ENCODE measurements at regions not wholly inside any gene's neighbourhood (a gene's known extent, or its start where the extent isn't known, plus 50 kb on each side); places are given as distances from the start of the nearest gene placed in this dataset.

GRCh38 chr10:24012249-24012803 lies 196.6 kb upstream of the KIAA1217 start:
- Histone ChIP-seq H3K4me1 (ENCODE audit: insufficient read depth, low read length) (no peaks in the 10 kb centered on the region), H3K36me3 (ENCODE audit: low read depth, low read length) (no peaks in the 10 kb centered on the region), H4K20me1 (ENCODE audit: low read length) (no peaks in the 10 kb centered on the region), H3K4me3 (ENCODE audit: low read length) (no peak overlapping the region), H3K9me2 (replicated peaks; ENCODE audit: low read length) (no peaks in the 10 kb centered on the region), H3K4me2 (ENCODE audit: low read length) (no peak overlapping the region), H3F3A (ENCODE audit: low read length, unreplicated experiment) (no peaks in the 10 kb centered on the region), H2AFZ (ENCODE audit: low read length) (no peak overlapping the region), H3K27ac (ENCODE audit: low read length) (no peak overlapping the region), H3K9me3 (ENCODE audit: low read length) (no peaks in the 10 kb centered on the region), H3K79me2 (ENCODE audit: low read length) (no peaks in the 10 kb centered on the region), H3K9ac (ENCODE audit: low read length) (no peak overlapping the region), H3K27me3 (ENCODE audit: low read length) (0 out of 2 replicates have a peak, but pooled peaks cover 4% of the 10 kb centered on the region)
- BruUV-seq (replicated peaks) = no TSS peak
- DNase-seq (no peak), ATAC-seq (no peak)
- POLR2A ChIA-PET (ENCODE audit: unreplicated experiment) = no interaction called here
- intact Hi-C loops (cut with micrococcal nuclease) = no loop called here
- CTCF ChIA-PET = no interaction called here
- TF ChIP-seq EZH2 (IDR thresholded peaks at IDR 0.05; ENCODE audit: low read length, unreplicated experiment) = no peak
- no peak for TF ChIP-seq CTCF (conservative IDR thresholded peaks at IDR 0.05; ENCODE audit: low read depth, low read length)
- no peak for TF ChIP-seq EZH2phosphoT487 (IDR thresholded peaks at IDR 0.05; ENCODE audit: borderline replicate concordance, low read length)

DNA sequence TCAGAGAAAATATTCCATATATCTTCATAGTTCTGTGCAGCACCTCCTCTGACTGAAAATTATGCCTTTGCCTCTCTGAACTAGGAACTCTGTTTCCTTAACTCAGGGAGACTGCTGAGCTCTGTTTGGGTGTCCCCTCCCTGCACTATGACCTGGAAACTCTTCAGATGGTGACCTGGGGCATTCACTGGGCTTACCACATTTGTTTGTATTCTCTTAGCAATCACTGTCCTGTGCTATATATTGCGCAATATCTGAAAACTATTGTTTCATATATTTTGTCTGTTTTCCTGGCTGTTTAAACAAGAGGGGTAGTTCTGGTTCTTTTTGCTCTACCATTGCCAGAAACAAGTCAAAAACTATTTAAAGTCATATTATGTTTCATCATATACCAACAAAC lies 181.8 kb upstream of the KIAA1217 start:
- intact Hi-C loops (cut with micrococcal nuclease) = no loop called here
- Histone ChIP-seq H3K36me3 (ENCODE audit: low read depth, low read length) (no peaks in the 10 kb centered on the region), H2AFZ (ENCODE audit: low read length) (no peak overlapping the region), H3K27ac (ENCODE audit: low read length) (no peak overlapping the region), H3K4me1 (ENCODE audit: insufficient read depth, low read length) (no peaks in the 10 kb centered on the region), H3K79me2 (ENCODE audit: low read length) (no peaks in the 10 kb centered on the region), H3K27me3 (ENCODE audit: low read length) (peaks cover 19% of the 10 kb centered on the region), H3K9me3 (ENCODE audit: low read length) (0 out of 2 replicates have a peak, but pooled peaks cover 4% of the 10 kb centered on the region), H4K20me1 (ENCODE audit: low read length) (no peaks in the 10 kb centered on the region), H3K4me2 (ENCODE audit: low read length) (no peak overlapping the region), H3F3A (ENCODE audit: low read length, unreplicated experiment) (no peaks in the 10 kb centered on the region), H3K9me2 (replicated peaks; ENCODE audit: low read length) (no peaks in the 10 kb centered on the region), H3K4me3 (ENCODE audit: low read length) (no peak overlapping the region), H3K9ac (ENCODE audit: low read length) (no peak overlapping the region)
- ChIA-PET CTCF (no interaction called here), POLR2A (ENCODE audit: unreplicated experiment) (no interaction called here)
- no peak for TF ChIP-seq CTCF (conservative IDR thresholded peaks at IDR 0.05; ENCODE audit: low read depth, low read length)
- BruUV-seq (replicated peaks) = no TSS peak
- no peak for DNase-seq
- no peak for ATAC-seq

- Histone ChIP-seq H3K79me2 (ENCODE audit: low read length) (no peaks in the 10 kb centered on the region), H3F3A (ENCODE audit: low read length, unreplicated experiment) (no peaks in the 10 kb centered on the region), H3K4me2 (ENCODE audit: low read length) (no peak overlapping the region), H3K27ac (ENCODE audit: low read length) (no peak overlapping the region), H3K4me3 (ENCODE audit: low read length) (no peak overlapping the region), H2AFZ (ENCODE audit: low read length) (no peak overlapping the region), H3K36me3 (ENCODE audit: low read depth, low read length) (no peaks in the 10 kb centered on the region), H3K9ac (ENCODE audit: low read length) (no peak overlapping the region), H3K27me3 (ENCODE audit: low read length) (peaks cover 19% of the 10 kb centered on the region), H4K20me1 (ENCODE audit: low read length) (no peaks in the 10 kb centered on the region), H3K9me3 (ENCODE audit: low read length) (no peaks in the 10 kb centered on the region), H3K4me1 (ENCODE audit: insufficient read depth, low read length) (no peaks in the 10 kb centered on the region), H3K9me2 (replicated peaks; ENCODE audit: low read length) (no peaks in the 10 kb centered on the region)
- TF ChIP-seq EZH2 (IDR thresholded peaks at IDR 0.05; ENCODE audit: low read length, unreplicated experiment) = no peak
- TF ChIP-seq EZH2phosphoT487 (IDR thresholded peaks at IDR 0.05; ENCODE audit: borderline replicate concordance, low read length) = no peak
- no peak for TF ChIP-seq CTCF (conservative IDR thresholded peaks at IDR 0.05; ENCODE audit: low read depth, low read length)
- ATAC-seq = no peak
- ChIA-PET POLR2A (ENCODE audit: unreplicated experiment) (no interaction called here), CTCF (no interaction called here)
- intact Hi-C loops (cut with micrococcal nuclease) = no loop called here
- no TSS peak for BruUV-seq (replicated peaks)
- DNase-seq = no peak
These were observed 174.4 kb upstream of the KIAA1217 start for GRCh38 chr10:24034571-24034970.
